ENCODE measurements at regions not wholly inside any gene's neighbourhood (a gene's known extent, or its start where the extent isn't known, plus 50 kb on each side); places are given as distances from the start of the nearest gene placed in this dataset.

- POLR2A ChIA-PET = no interaction called here
- Histone ChIP-seq H3K9me3 (ENCODE audit: control insufficient read depth, insufficient read depth, low read depth, low read length) (no peaks in the 10 kb centered on the region), H3K36me3 (ENCODE audit: control insufficient read depth, insufficient read depth, low read length) (no peaks in the 10 kb centered on the region), H3K27ac (ENCODE audit: low read length) (no peak overlapping the region), H3K4me3 (ENCODE audit: low read depth in 2 of 2, low read length in 2 of 2) (no peak overlapping the region), H3K4me1 (ENCODE audit: control insufficient read depth, insufficient read depth, low read length) (no peaks in the 10 kb centered on the region), H3K27me3 (ENCODE audit: control insufficient read depth, insufficient read depth, low read length) (no peaks in the 10 kb centered on the region)
- no peak for TF ChIP-seq POLR2AphosphoS5 (IDR thresholded peaks at IDR 0.05; ENCODE audit: low read depth, low read length)
- TF ChIP-seq REST (IDR thresholded peaks at IDR 0.05; ENCODE audit: insufficient read depth in 1 of 2, low read depth in 2 of 2, low read length in 1 of 2) = no peak
- no peak for TF ChIP-seq TCF7L2 (IDR thresholded peaks at IDR 0.05; ENCODE audit: low read depth, low read length)
- no peak for TF ChIP-seq SIN3A (IDR thresholded peaks at IDR 0.05; ENCODE audit: borderline replicate concordance, insufficient read depth, low read depth, low read length)
- TF ChIP-seq, protein P1, sequence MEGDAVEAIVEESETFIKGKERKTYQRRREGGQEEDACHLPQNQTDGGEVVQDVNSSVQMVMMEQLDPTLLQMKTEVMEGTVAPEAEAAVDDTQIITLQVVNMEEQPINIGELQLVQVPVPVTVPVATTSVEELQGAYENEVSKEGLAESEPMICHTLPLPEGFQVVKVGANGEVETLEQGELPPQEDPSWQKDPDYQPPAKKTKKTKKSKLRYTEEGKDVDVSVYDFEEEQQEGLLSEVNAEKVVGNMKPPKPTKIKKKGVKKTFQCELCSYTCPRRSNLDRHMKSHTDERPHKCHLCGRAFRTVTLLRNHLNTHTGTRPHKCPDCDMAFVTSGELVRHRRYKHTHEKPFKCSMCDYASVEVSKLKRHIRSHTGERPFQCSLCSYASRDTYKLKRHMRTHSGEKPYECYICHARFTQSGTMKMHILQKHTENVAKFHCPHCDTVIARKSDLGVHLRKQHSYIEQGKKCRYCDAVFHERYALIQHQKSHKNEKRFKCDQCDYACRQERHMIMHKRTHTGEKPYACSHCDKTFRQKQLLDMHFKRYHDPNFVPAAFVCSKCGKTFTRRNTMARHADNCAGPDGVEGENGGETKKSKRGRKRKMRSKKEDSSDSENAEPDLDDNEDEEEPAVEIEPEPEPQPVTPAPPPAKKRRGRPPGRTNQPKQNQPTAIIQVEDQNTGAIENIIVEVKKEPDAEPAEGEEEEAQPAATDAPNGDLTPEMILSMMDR (IDR thresholded peaks at IDR 0.05) = no peak
- in situ Hi-C loops (cut with HindIII; ENCODE audit: low pct_unique_long_range_greater_than_20kb, low sequenced_read_pairs) (no loop called here), intact Hi-C loops (cut with micrococcal nuclease; ENCODE audit: unreplicated experiment) (no loop called here)
- ATAC-seq (no peak), DNase-seq (ENCODE audit: low read depth, low spot score) (no peak)
- CTCF ChIA-PET = no interaction called here
- no TSS peak for BruUV-seq (replicated peaks)
Measured at GRCh38 chr5:85716344-85717202, 901.2 kb upstream of the COX7C start.

GRCh38 chr5:85717203-85717563 lies 900.6 kb upstream of the COX7C start:
- intact Hi-C loops (cut with micrococcal nuclease; ENCODE audit: unreplicated experiment) = no loop called here
- CTCF ChIA-PET = no interaction called here
- no peaks in the 10 kb centered on the region for H3K36me3 ChIP-seq (ENCODE audit: control insufficient read depth, insufficient read depth, low read length)
- TF ChIP-seq REST (IDR thresholded peaks at IDR 0.05; ENCODE audit: insufficient read depth in 1 of 2, low read depth in 2 of 2, low read length in 1 of 2) = no peak
- ATAC-seq = no peak
- H3K27ac ChIP-seq (ENCODE audit: low read length) = no peak overlapping the region
- H3K9me3 ChIP-seq (ENCODE audit: control insufficient read depth, insufficient read depth, low read depth, low read length) = no peaks in the 10 kb centered on the region
- in situ Hi-C loops (cut with HindIII; ENCODE audit: low pct_unique_long_range_greater_than_20kb, low sequenced_read_pairs) = no loop called here
- no peaks in the 10 kb centered on the region for H3K27me3 ChIP-seq (ENCODE audit: control insufficient read depth, insufficient read depth, low read length)
- H3K4me3 ChIP-seq (ENCODE audit: low read depth in 2 of 2, low read length in 2 of 2) = no peak overlapping the region
- POLR2A ChIA-PET = no interaction called here
- BruUV-seq (replicated peaks) = no TSS peak
- no peaks in the 10 kb centered on the region for H3K4me1 ChIP-seq (ENCODE audit: control insufficient read depth, insufficient read depth, low read length)
- no peak for DNase-seq (ENCODE audit: low read depth, low spot score)

Measured in Panc1 (cell line).